ENCODE measurements at regions not wholly inside any gene's neighbourhood (a gene's known extent, or its start where the extent isn't known, plus 50 kb on each side); places are given as distances from the start of the nearest gene placed in this dataset.

DNA sequence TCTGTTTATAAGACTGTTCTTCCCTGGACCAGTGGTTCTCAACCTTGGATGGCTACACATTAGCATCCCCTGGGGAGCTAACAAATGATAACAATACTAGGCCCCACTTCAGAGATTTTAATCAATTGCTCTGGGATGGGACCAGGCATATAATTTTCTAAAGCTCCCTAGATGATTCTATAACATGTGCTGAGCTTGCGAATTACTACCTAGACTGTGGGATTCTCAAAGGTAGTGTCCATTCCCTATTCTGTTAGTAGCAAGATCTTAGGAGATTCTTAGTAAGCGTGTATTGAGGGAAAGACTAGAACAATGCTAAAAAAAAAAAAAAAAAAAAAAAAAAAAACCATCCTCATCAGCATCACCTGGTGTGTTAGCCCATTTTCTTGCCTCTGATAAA lies 412.0 kb upstream of the CDH5 start:
- no peak for DNase-seq (ENCODE audit: low spot score)

DNA sequence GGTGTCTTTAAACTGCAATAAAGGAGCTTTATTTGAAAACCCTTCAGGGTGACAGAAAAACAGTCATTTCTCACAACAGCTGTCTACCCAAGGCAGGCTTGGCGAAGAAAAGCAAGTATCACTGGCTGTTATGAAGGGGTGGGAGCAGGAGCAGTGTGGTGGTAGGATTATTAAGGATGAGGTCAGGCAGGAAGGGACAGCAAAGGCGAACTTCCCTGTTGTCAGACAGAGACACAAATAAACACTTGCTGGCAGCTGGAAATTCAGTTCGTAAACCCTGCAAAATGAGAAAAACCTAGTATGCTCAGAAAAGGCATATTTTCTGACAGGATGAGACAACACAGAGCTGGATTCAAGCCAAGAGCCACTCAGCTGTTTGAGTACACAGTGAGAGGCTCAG lies 416.3 kb upstream of the CDH5 start:
- DNase-seq (ENCODE audit: low spot score) = no peak

DNA sequence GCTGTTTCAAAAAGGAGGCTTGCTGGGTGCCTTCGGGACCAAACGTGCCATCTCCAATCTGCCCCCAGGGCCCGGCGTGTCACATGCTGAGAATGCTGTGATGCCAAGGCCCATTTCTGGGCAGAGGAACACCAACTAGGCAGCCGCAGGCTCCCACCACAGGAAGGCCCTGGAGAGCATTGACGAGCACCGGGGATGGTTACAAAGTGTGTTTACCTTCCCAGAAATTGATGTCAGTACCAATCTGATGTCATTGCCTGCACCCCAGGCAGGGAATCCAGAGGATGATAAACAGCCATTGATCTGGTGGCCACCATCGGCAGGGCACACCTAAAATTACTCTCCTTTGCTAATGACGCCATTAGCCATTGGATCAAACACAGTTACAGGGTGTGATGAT lies 418.1 kb upstream of the CDH5 start:
- DNase-seq (ENCODE audit: low spot score) = no peak

DNA sequence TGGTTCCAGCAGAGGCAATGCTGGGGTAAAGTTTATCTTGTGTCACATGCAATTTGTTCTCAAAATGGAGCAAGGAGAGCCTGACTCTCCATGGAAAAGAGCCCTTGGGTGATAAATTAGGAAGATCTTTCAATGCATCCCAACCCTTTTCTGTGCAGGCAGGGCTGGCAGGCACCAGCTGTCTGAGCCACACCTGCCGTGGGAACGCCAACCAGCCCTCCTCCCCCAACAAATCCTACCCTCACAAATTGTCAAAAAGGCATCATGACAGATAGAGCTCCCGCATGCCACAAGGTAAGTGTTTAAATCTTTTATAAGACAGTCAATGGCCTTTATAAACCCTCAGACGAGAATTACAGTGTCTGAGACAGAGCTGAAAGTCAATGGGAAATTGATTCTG lies 418.5 kb upstream of the CDH5 start:
- no peak for DNase-seq (ENCODE audit: low spot score)

DNA sequence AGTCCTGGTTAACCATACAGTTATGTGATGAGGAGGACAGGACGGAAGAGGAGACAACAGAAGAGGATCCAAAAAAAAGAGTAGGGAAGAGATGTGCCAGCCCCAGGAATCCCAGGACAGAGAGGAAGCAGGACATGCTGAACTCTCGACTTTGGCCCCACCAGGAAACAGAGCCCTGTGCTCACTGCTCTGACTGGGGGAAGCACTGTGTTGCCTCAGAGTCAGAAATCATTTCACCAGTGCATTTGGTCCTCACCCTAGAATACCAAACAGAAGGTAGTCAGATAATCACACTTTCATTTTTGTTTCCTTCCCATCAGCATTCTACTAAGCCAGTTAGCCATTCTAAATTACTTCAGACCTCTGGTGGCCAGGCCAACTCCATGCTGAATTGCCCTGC lies 421.0 kb upstream of the CDH5 start:
- DNase-seq (ENCODE audit: low spot score) = no peak

DNA sequence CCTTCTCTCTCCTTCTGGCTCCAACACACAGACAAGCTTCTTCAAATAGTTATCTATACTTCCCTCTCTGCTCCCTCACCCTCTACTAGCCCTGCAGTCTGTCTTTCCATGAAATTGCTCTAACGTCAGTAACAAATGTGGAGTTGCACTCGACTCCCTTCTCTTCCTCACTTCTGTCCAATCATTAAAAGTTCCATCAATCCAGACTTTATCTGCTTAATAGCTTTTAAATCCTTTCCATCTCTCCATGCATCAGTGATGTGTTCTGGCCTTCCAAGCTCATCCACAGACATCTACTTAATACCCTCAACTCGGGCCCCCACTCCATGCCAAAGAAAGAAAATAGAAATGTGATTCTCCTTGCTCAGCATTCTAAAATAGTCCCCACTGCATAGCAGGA lies 422.1 kb upstream of the CDH5 start:
- no peak for DNase-seq (ENCODE audit: low spot score)

DNA sequence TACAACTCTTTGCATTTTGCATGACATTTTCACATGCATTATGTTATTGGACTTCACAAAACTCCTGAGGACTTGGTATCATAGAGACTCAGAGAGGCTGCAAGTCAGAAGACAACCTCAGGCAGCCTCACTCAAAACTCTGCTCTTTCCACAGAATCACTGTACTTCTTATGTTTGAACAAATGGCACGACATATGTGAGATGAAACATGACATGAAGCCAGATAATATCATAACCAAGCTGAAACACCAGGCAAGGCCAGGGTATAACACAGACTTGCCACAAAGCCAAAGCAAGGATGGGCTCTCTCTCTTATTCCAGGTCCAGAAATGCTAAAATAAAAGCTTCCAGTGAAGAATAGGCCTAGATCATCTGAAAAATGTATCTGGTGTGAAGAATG lies 425.8 kb upstream of the CDH5 start:
- no peak for DNase-seq (ENCODE audit: low spot score)

DNA sequence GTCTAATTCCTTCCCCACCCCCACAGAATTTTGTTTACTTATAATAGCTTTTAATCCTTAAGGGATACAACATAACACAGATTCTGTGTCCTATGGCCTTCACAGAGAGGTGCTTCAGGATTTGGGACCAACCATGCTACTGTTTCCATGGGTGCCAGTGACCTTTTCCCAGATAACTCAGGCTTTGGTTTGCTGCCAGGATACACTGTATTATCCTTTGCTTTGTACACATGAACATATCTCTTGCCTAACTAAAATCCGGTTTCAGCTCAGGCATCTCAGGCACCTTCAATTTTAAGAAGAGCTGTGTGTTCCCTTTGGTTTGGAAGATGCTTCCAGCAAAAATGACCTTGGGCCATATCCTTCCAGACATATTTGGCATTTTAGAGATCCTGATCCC lies 428.4 kb upstream of the CDH5 start:
- DNase-seq (ENCODE audit: low spot score) = no peak

DNA sequence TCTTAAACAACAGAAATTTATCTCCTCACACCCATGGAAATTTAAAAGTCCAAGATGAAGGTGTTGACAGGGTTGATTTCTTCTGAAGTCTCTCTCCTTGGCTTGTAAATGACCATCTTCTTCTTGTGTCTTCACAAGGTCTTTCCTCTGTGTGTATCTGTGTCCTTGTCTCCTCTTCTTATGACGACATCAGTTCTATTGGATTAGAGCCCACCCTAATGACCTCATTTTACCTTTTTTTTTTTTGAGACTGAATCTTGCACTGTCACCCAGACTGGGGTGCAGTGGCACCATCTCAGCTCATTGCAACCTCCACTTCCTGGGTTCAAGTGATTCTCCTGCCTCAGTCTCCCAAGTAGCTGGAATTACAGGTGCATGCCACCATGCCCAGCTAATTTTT lies 429.0 kb upstream of the CDH5 start:
- no peak for DNase-seq (ENCODE audit: low spot score)

DNA sequence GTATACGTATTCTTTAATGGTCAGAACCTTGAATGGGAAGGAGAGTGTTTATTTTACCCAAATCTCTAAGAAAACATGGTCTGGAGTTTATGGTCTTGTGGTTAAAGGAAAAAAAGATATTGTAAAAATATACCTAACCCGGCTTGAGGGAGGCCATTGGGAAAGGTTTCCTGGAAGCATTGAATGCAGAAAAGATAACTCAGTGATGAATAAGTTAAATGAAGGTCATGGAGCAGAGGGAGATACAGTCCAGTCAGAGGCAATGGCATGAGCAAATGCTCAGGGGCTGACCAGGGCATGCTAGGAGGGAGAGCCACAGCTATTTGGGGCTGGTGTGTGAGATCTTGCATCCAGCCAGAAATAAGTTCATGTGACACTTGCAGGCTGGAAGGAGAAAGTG lies 430.4 kb upstream of the CDH5 start:
- DNase-seq (ENCODE audit: low spot score) = no peak

DNA sequence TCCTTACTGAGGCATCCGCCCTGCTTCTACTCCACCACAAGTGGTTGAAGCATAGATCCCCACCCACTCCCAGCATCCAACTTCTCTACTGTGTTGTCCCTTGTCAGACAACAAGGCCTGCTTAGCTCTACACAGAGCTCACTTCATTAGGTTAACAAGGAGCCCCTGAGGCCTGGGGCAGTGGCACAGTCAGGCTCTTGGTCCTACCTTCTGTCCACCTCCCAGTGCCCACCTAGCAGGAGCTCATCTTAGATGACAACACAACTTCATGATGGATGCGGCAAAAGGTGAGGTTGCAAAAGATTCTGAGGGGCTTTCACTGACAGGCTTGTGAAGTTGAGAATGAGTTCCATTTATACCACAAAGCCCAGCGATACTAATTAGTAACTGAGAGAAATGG lies 432.0 kb upstream of the CDH5 start:
- no peak for DNase-seq (ENCODE audit: low spot score)

DNA sequence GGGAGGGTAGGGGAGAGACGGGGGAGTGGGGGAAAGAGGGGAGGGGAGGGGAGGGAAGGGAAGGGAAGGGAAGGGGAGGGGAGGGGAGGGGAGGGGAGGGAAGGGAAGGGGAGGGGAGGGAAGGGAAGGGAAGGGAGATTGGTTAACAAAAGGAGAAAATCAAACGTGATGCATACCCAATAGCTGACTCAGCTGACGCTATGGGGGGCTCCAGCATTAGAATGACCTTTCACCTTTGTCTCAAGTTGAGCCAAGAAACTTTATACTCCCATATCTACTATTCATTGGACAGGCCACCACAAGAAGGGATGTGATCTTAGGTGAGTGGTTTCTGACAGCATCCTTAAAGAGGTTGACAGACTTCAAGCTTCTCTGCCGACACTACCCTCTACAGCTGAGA lies 432.8 kb upstream of the CDH5 start:
- DNase-seq (ENCODE audit: low spot score) = no peak

DNA sequence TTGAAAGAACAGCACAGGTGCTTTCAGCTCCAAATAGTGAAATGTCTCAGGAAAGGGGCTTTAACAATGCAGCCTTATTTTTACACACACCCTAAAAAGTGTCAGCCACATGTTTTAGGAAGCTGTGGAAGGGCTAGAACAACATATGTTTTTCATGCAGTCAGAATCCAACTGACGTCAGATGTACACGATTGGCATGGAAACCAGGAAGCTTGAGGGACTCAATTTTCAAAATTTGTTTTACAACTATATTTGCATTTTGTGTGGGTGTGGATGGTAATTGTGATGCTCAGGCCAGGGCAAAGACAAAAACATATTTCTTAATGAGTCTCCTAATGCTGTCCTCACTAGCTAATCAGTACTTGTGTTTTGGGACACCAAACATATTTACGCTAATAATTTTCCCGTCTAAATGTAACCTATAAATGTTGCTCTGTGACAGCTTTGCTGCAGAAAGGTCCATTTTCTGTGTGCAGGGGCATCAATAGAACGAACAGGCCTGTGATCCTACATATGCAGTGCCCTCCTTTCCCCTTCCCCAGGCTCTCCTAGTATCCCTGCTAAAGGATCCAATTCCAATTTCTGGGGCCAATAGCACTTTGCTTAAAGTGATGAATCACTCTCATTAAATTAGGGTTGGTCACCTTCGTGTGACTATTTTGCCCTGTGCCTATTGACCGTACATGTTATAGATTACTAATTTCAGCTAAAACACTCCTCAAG lies 434.0 kb upstream of the CDH5 start:
- no peak for DNase-seq (ENCODE audit: low spot score)

DNA sequence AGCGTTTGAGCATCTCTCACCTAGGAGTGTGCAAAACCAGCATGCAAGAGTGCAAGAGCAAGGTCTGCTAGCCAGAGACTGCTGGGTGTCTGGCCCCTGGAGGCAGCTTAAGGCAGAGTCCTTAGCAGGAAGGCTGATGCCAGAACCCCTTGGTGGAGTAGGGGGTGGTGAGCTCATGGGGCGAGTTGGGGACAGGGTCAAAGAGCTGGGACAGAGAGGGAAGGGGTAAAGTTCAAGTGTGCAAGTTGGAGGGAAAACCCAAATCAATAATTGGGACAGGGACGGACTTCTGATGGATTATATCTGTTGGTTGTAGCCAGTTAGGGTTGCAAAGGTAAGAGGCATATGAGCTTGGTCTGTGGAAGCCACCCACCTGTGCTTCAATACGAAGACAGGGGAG lies 443.6 kb upstream of the CDH5 start:
- DNase-seq (ENCODE audit: low spot score) = no peak

DNA sequence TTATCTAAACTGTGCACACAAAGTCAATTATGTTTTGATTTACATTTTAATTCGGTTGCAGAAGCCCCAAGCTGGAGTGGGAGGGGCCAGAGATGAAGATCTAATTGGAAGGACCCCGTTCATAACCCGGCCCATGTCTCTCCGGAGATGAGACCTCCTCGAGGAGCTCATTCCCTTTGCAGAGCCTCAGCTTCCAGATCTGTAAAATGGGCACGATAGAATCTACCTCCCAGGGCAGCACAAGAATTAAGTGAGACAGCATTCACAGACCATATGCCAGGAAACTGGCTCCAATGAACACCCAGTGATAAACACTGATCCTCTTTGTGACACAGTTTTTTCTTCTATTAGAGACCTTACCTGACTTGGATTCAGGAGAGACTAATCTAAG lies 446.5 kb upstream of the CDH5 start:
- DNase-seq (ENCODE audit: low spot score) = no peak

DNA sequence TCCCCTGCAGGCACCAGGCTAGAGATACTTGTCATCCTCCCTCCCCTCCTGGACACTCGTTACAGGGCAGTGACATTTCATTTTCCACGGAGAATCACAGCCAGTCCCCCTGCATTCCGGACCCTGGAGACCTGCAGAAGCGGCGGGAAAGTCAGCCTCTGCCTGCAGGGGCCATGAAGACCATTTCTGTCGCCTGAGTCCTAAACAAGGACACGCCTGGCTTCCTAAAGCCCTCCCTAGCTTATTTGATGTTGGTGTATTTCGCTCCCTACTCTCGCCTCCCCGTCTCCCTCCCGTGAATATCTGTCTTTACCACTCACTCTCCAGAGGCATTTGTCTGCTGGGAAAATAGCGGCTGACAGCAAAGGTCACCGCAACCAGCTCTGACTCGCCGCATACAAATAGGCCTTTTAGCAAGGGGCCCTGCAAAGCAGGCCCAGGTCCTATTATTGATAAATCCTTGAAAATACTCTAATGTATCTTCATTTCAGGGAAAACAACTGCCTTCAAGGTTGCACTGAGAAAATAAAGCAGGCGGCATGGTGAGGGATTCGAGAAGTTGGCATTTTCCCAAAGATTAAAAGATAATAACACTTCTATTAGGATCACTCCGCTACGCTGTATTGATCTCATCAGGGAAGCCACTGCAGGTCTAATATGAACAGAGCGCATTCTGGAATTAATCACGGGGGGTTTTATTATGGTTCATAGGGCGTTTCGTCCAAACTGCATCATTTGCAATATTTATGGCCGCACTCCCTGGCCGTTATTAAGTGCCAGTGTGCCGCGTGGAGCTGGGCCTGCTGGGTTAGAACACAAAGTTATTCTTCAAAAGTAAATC lies 447.1 kb upstream of the CDH5 start:
- DNase-seq (ENCODE audit: low spot score) = no peak

DNA sequence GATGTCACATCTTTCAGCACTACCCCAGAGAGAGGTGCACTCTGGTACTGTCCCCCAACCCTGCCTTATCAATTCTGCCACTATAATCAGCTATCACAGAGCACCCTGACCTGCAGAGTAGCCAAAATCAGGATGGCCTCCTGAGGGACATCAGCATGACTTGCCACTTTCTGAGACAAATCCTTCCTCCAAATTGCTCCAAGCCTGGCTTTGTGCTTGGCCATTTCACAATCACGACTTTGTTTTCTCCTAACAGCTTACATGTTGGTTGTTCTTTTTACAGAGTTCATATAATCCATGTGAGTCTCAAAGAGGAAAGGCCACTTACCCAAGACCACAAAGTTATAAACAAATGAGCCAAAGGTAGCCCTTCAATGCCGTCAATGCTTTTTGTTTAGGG lies 449.0 kb upstream of the CDH5 start:
- no peak for DNase-seq (ENCODE audit: low spot score)

DNA sequence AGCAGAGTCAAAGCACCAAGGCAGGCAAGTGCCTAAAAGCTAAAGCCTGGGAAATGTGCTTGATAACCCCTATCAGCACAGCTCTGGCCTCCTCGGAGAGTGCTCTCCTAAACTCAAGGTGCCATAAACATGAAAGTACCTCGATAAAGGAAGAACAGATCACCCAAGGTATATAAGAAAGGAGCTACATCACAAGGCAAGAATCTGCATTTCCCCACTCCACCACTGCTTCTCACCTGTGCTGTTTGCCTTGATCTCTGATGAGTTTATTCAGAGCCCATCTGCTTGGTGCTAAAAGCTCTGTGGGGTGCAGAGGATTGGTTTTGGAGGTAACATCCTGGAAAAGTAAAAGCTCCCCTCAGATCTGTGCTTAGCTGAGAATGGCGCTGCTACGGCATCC lies 449.5 kb upstream of the CDH5 start:
- no peak for DNase-seq (ENCODE audit: low spot score)

DNA sequence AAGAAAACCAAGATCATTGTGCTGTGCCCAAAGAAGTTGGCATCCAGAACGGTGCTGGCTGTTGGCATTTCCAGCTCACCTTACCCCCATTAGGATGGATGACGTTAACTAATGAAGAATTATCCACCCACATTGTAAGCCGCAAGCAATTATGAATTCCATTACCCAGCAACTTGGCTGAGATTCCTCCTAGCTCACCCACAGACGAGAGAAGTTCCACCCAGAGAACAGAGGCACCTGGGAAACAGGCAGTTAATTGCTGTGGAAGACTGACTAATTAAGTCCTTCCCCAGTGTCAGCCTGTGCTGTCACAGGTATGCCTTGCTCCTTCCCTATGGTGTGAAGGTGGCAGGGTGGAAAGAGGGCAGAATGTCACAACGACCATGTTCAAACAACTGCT lies 456.2 kb upstream of the CDH5 start:
- DNase-seq (ENCODE audit: low spot score) = no peak

DNA sequence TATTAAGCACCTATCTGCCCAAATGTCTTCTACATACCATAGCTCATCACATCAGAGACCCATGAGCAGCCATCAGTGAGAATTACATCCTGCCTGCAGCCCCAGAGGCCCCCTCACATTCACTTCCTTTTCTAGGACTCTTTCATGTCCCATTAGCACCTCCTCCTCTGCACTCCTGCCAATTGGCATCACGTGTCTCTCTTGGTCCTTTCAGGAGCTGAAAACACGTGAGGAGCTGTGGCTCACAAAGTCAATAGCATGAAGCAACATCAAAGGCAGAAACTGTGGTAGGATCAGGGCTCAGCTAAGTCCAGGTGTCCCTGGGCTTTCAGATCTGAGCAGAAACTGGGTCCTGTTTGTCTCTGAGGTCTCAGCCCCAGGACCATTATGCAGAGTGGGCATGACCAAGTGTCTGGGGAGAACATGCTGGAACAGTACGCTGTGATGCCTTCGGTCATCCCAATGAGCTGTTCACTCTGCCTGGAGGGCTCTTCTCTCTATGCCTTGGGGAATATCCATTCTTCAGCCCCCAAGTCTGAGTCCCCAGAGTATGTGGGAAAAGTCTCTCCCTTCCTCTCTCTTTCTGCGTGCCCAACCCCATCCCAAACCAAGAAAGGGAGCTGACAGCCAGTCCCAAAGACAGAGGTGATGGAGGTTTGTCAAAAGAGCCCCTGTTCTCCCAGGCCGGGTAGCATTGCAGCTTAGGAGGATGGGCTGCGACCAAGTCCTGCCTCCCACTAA lies 457.0 kb upstream of the CDH5 start:
- no peak for DNase-seq (ENCODE audit: low spot score)

DNA sequence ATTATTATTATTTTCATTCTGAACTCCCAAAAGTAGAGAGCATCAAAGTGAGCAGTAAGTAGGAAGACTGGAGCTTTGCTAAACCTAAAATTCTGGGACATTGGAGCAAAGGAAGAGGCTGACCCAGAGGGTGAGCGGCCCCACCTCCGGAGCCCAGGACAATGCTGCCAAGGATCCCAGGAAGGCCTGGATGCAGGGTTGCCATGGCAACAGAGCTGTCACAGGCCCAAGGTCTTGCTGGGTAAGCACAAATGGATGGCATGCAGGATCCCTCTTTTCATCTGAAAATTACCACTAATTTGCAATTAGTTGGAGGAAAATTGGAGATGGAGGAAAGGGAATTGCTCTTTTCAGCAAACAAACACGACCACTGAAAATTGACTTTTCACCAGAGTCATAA lies 457.9 kb upstream of the CDH5 start:
- DNase-seq (ENCODE audit: low spot score) = no peak

DNA sequence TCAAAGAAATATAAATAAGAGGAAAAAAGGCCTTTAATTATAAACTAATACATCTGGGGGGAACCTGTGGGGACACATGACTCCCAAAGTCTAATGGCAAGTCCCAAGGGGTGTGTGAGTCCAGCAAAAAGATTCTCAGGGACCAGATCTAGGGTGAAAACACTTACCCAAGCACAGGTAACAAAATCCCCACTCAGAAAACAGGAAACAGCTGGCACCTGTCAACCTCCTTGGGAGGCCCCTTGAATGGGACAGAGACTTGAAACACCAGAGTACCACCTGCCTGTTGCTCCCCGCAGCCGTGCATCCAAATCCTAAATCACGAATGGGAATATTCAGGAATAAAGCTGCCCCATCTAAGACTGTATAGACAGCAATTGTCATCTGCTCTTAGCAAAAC lies 461.2 kb upstream of the CDH5 start:
- no peak for DNase-seq (ENCODE audit: low spot score)

DNA sequence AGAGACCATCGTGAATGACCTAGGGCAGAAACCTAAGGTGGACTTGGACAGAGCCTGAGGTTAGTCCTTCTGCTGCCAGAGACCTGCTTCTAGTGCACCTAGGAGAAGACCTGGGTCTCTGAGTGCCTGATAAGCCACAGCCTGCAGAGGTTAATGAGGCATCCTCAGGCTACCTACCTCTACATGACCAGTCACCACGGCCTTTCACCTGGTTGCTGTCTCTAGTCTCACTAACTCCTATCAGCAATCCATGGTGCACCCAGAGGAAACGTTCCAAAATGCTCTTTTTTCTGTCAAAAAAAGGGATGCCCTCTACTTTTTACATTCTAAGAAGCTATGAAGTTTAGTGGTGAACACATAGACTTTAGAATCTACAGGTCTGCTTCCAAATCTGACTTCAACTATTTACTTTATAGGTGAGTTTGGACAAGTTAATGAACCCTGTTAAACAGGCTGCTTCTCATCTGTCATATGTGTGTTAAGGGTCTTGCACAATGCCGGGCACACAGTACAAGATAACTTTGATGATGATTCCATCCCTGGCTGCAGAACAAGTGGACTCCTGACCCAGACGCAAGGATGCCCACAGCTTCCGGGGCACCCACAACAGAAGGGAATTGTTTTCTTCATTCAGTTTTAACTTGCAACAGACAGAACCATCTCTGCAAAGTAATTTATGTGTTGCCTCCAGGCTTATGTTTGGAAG lies 469.9 kb upstream of the CDH5 start:
- no peak for DNase-seq (ENCODE audit: low spot score)

Measured in LoVo (cell line).